ENCODE measurements at regions not wholly inside any gene's neighbourhood (a gene's known extent, or its start where the extent isn't known, plus 50 kb on each side); places are given as distances from the start of the nearest gene placed in this dataset.

GRCh38 chr7:85483177-85483576 lies 296.3 kb upstream of the SEMA3D start:
- DNase-seq, result peak; percentile 85

GRCh38 chr7:85480666-85481065 lies 293.8 kb upstream of the SEMA3D start:
- DNase-seq, result peak; percentile 82

GRCh38 chr7:85479918-85480643 lies 293.2 kb upstream of the SEMA3D start:
- peak; percentile 84 for DNase-seq

- no peak for DNase-seq
These were observed 291.7 kb upstream of the SEMA3D start for GRCh38 chr7:85478530-85478929.

DNA sequence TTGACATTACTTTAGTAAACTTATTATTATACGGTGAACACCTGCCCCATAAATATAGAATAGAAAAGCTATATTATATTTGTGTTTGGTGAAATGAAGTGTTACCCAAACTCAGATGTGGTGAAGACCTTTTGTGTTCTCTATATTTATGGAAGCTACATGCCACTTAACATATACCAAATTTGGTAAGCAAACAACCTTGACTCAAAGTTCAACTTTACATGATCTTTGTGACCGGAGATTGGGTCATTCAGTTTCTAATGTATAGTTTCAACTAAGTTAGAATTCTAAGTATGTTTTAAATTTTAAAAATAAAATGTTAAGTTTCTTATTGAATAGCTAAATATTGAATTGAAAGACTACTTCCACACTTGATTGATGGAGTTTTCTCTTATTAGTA lies 288.6 kb upstream of the SEMA3D start:
- no peak for DNase-seq

DNA sequence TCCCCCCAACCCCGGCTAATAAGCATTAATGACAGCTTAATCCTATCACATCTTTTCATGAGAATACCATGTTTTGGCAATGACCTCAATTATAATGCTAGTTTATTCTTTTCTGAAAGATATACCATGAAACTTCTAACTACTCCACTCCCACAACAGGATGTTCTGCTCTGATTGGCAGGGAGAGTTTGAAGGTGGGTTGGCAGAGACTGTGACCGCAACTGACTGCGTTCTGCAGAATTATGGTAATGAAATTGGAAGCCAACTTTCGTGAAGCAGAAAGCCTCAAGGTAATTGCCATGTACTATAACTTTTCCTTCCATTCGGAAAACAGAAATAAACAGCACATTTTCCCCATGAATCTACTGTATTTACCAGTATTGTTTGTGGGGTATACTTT lies 288.2 kb upstream of the SEMA3D start:
- DNase-seq, result no peak

- DNase-seq, result no peak
These were observed 287.4 kb upstream of the SEMA3D start for GRCh38 chr7:85474234-85474633.

- DNase-seq, result no peak
These were observed 284.9 kb upstream of the SEMA3D start for GRCh38 chr7:85471740-85472139.

GRCh38 chr7:85471307-85471706 lies 284.5 kb upstream of the SEMA3D start:
- no peak for DNase-seq

DNA sequence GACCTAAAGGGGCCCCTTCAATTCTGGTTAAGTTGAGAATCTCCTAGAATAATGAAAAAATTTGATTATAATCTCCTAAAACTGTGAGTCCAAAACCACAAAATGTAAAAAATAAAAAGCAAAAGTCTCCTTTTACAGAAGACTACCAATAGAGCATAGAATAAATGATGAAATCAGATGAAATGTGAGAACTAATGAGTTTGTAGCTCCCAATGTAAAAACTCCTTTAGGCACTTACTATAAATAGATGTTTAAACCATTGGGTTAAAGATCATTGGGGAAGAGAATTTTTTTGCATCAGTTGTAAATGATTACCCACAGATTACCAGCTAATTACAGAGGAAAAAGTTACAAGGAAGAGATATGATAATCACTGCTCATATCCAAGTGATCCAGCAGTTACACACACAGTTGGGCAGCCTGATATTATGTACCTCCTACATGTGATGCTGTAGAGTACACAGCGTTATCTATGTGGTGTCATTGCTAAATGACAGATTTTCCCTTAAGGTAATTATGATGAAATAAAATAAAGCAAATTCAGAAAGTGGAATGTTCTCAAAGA lies 282.7 kb upstream of the SEMA3D start:
- no peak for DNase-seq

GRCh38 chr7:85464042-85464651 lies 277.3 kb upstream of the SEMA3D start:
- DNase-seq, result no peak

GRCh38 chr7:85462671-85463070 lies 275.8 kb upstream of the SEMA3D start:
- peak; percentile 16 for DNase-seq

DNA sequence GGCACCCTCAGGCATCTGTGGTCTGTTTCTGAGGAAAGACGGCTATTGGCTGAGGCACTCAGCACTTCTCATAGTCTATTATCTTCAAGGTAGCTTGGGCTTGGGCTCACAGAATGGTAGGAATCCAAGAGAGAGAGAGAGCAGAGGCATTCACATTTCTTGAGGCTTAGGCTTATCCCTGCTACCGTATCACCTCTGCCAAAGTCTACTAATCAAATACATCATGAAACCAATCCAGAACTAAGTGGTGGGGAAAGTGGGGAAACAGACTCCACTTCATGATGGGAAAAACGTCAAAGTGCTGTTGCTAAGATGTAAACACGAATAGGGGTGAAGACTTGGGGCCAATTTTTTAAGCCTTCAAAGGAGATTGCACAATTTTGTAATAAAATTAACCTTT lies 271.1 kb upstream of the SEMA3D start:
- DNase-seq, result no peak

DNA sequence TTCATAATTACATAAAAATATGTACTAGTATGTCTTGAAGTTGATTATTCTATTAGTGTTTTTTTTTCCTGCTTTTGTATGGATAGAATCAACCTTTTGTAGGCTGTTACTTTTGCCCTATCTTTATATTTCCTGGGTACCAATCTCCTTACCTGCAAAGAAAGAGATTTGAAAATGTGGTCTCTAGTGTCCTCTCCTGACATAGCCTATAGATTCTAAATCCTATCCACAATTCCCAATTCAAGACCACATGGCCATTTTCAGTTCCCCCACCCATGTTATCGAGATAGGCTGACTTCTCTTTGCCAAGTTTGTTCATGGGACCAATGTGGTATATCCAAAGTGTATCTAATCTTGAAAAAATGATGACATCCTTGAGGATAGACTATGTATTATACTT lies 269.4 kb upstream of the SEMA3D start:
- no peak for DNase-seq

DNA sequence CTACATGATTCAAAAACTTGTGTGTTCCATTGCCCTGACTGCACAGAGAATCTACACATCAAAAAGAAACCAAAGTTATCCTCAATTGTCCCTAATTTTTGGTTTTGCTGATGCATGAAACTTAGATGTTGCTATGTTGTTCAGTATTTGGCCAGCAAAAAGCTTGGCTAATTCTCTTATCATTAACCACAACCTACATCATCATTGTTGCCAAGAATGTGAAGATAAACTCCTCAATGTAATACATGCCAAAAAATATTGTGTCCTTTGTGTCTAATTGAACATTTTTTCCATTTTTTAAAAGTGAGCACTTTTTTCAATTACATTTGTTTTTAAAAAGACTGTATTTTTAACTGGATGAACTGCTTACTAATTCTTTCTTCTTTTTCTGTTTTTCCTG lies 268.0 kb upstream of the SEMA3D start:
- no peak for DNase-seq

DNA sequence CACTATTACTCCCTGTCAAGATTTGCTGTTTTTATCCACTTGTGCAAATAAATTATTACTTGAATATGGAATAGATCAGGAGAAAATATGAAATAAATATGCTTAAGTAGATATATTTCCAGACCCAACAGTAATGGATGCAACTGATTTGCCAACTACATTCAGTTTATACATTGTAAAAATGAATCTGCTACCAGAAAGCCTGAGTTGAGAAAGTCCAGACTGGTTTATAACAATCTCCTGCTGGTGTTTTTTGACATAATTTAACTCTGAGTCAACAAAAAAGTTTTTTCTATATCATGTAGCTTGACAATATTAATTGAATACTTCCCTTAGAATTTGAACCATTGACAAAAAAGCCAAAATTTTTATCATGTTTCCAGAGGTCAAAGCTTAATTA lies 265.8 kb upstream of the SEMA3D start:
- DNase-seq, result no peak

GRCh38 chr7:85449478-85449877 lies 262.6 kb upstream of the SEMA3D start:
- DNase-seq, result no peak

GRCh38 chr7:85447004-85447403 lies 260.1 kb upstream of the SEMA3D start:
- DNase-seq, result no peak

- DNase-seq, result no peak
These were observed 239.7 kb upstream of the SEMA3D start for GRCh38 chr7:85426487-85426960.

DNA sequence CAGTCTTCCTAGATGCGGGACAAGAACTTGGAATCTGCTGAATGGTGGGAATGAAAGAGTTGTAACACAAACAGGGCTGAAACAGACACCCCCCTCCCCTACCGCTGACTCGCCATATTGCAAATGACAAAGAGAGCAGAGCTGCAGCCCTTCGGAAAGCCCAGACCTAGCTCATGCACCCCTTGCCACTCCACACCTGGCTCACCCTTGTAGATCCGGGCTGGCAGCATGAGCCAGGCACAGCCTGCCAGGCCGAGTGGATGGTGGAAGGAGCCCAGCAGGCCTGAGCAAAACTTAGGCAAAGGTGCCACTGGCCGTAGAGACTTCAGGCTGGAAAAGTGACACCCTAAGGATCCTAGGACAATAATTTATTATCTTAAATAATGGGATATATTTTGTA lies 237.4 kb upstream of the SEMA3D start:
- DNase-seq, result no peak

GRCh38 chr7:85423209-85423895 lies 236.5 kb upstream of the SEMA3D start:
- no peak for DNase-seq

GRCh38 chr7:85415743-85416142 lies 228.9 kb upstream of the SEMA3D start:
- DNase-seq, result no peak

DNA sequence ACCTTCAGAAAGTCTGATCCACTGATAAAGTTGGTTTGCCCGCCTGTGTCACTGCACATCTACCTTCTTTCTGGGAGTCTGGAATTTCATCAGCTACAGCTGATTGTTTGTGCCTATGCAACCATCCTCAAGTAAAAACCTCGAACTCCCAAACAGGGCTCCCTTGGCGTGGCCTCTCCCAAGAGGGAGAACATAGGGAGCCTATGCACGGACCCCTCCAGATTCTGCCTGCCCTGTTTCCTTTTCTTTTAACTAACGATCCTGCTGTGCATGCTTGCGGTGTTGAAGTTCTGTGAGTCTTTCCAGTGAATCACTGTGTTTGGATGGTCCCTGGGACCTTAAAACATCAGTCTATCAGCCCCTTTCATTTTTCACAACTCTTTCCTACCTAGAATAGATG lies 226.9 kb upstream of the SEMA3D start:
- DNase-seq, result no peak
